MM.1S (cell line): ENCODE measurements at regions not wholly inside any gene's neighbourhood (a gene's known extent, or its start where the extent isn't known, plus 50 kb on each side); places are given as distances from the start of the nearest gene placed in this dataset.

Experiments used
- DNase-seq: peaks from one replicate; pipeline ENCODE4 v3.0.0-alpha.2; 2015
- H2AFZ ChIP-seq: fragments of 300-600 bp; sonication (generic); 2 replicates; pipeline ENCODE4 v1.6.0; 2016; ENCODE audit warnings: antibody characterized with exemption, low read length
- H3F3A ChIP-seq: fragments of 300-600 bp; sonication (generic); 2 replicates; pipeline ENCODE4 v1.6.1; 2016; ENCODE audit warnings: mild to moderate bottlenecking, antibody characterized with exemption, low read length, moderate library complexity, mixed read lengths; ENCODE audit not compliant: insufficient read depth
- H3K27ac ChIP-seq: fragments of 300-600 bp; sonication (generic); 2 replicates; pipeline ENCODE4 v1.5.1; 2016; ENCODE audit warnings: mild to moderate bottlenecking, low read length
- H3K27me3 ChIP-seq: fragments of 300-600 bp; sonication (generic); replicated peaks from 2 replicates; pipeline ENCODE4 v1.6.0; 2016; ENCODE audit warnings: low read length; ENCODE audit not compliant: insufficient read depth
- H3K36me3 ChIP-seq: fragments of 300-600 bp; sonication (generic); replicated peaks from 2 replicates; pipeline ENCODE4 v1.6.1; 2016; ENCODE audit warnings: mild to moderate bottlenecking, low read length, mixed read lengths; ENCODE audit not compliant: insufficient read depth
- H3K4me1 ChIP-seq: fragments of 300-600 bp; sonication (generic); 2 replicates; pipeline ENCODE4 v1.6.1; 2016; ENCODE audit warnings: low read length, mixed read lengths
- H3K4me2 ChIP-seq: fragments of 300-600 bp; sonication (generic); 2 replicates; pipeline ENCODE4 v1.6.0; 2016; ENCODE audit warnings: low read depth, low read length
- H3K4me3 ChIP-seq: fragments of 300-600 bp; sonication (generic); 2 replicates; pipeline ENCODE4 v1.5.1; 2016; ENCODE audit warnings: low read length, mixed read lengths
- H3K79me2 ChIP-seq: fragments of 300-600 bp; sonication (generic); 2 replicates; pipeline ENCODE4 v1.6.1; 2016; ENCODE audit warnings: mixed run types, low read length, mixed read lengths
- H3K9ac ChIP-seq: fragments of 300-600 bp; sonication (generic); 2 replicates; pipeline ENCODE4 v1.6.1; 2016; ENCODE audit warnings: low read length, mixed read lengths
- H3K9me2 ChIP-seq: fragments of 300-600 bp; sonication (generic); replicated peaks from 2 replicates; pipeline ENCODE4 v1.6.1; 2016; ENCODE audit warnings: mild to moderate bottlenecking, low read length, mixed read lengths; ENCODE audit not compliant: insufficient read depth
- H3K9me3 ChIP-seq: fragments of 300-600 bp; sonication (generic); replicated peaks from 2 replicates; pipeline ENCODE4 v1.6.1; 2016; ENCODE audit warnings: mild to moderate bottlenecking, low read length, mixed read lengths; ENCODE audit not compliant: insufficient read depth
- H4K20me1 ChIP-seq: fragments of 300-600 bp; sonication (generic); 2 replicates; pipeline ENCODE4 v1.6.1; 2016; ENCODE audit warnings: mild to moderate bottlenecking, low read length, moderate library complexity, mixed read lengths; ENCODE audit not compliant: insufficient read depth
- EZH2 ChIP-seq: fragments of 300-600 bp; sonication (generic); optimal IDR thresholded peaks from 2 replicates; pipeline ENCODE3; 2017; ENCODE audit warnings: low read depth, mild to moderate bottlenecking, antibody characterized with exemption, low read length, mixed read lengths
- EZH2phosphoT487 ChIP-seq: fragments of 300-600 bp; sonication (generic); IDR thresholded peaks from 2 replicates; pipeline ENCODE4 v1.6.1; 2018; ENCODE audit warnings: antibody characterized with exemption, low read length
- TF ChIP-seq, protein P1 (sequence below): fragments of 300-600 bp; sonication (generic); IDR thresholded peaks from 2 replicates; pipeline ENCODE4 v1.5.1; 2016; ENCODE audit warnings: antibody characterized with exemption, low read length, mixed read lengths

GRCh38 chr6:95841560-95841959, 174.2 kb upstream of the FUT9 start:
- TF ChIP-seq EZH2phosphoT487 = no peak
- TF ChIP-seq, protein P1, sequence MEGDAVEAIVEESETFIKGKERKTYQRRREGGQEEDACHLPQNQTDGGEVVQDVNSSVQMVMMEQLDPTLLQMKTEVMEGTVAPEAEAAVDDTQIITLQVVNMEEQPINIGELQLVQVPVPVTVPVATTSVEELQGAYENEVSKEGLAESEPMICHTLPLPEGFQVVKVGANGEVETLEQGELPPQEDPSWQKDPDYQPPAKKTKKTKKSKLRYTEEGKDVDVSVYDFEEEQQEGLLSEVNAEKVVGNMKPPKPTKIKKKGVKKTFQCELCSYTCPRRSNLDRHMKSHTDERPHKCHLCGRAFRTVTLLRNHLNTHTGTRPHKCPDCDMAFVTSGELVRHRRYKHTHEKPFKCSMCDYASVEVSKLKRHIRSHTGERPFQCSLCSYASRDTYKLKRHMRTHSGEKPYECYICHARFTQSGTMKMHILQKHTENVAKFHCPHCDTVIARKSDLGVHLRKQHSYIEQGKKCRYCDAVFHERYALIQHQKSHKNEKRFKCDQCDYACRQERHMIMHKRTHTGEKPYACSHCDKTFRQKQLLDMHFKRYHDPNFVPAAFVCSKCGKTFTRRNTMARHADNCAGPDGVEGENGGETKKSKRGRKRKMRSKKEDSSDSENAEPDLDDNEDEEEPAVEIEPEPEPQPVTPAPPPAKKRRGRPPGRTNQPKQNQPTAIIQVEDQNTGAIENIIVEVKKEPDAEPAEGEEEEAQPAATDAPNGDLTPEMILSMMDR = no peak
- no peak for TF ChIP-seq EZH2
- no peaks in the 10 kb centered on the region for H3K9me2 ChIP-seq

GRCh38 chr6:95846652-95847051, 169.1 kb upstream of the FUT9 start:
- Histone ChIP-seq H3K36me3 (no peaks in the 10 kb centered on the region), H3F3A (no peaks in the 10 kb centered on the region), H4K20me1 (no peaks in the 10 kb centered on the region), H3K4me2 (no peak overlapping the region), H3K4me3 (no peak overlapping the region), H2AFZ (no peak overlapping the region), H3K9me2 (no peaks in the 10 kb centered on the region), H3K79me2 (no peaks in the 10 kb centered on the region), H3K27ac (no peak overlapping the region), H3K4me1 (no peaks in the 10 kb centered on the region), H3K27me3 (no peaks in the 10 kb centered on the region), H3K9me3 (no peaks in the 10 kb centered on the region), H3K9ac (no peak overlapping the region)
- DNase-seq = no peak
- TF ChIP-seq EZH2phosphoT487 (no peak), EZH2 (no peak)
- TF ChIP-seq, protein P1 = no peak

More at GRCh38 chr6:95841560-95841959, 174.2 kb upstream of the FUT9 start:
- H3K27me3 ChIP-seq = no peaks in the 10 kb centered on the region
- DNase-seq = no peak
- no peaks in the 10 kb centered on the region for H3K9me3 ChIP-seq
- H3K4me3 ChIP-seq = no peak overlapping the region
- no peak overlapping the region for H3K4me2 ChIP-seq
- H2AFZ ChIP-seq = no peak overlapping the region
- H4K20me1 ChIP-seq = no peaks in the 10 kb centered on the region
- H3K4me1 ChIP-seq = no peaks in the 10 kb centered on the region
- H3K9ac ChIP-seq = no peak overlapping the region
- H3K79me2 ChIP-seq = no peaks in the 10 kb centered on the region
- no peak overlapping the region for H3K27ac ChIP-seq
- no peaks in the 10 kb centered on the region for H3F3A ChIP-seq
- H3K36me3 ChIP-seq = no peaks in the 10 kb centered on the region

DNA sequence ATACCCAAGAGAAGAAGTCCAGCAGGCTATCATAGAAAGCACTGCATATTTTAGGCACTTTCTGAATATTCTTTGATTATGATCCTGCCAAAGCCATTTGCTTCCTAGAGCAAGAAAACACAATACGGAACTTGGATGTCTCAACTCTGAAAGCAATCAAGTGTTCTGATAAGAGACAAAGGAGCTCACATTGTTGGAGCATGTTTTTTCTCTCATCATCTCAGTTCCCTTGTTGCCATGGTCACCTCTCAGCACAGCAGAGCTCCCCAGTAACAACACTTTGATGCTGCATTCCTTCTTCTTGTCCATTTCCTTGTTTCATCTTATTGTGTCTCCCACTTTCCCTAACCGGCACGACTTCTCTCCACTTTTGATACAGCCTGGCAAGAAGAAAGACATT, 168.7 kb upstream of the FUT9 start:
- Histone ChIP-seq H3K4me3 (no peak overlapping the region), H3K9ac (no peak overlapping the region), H3F3A (no peaks in the 10 kb centered on the region), H3K27ac (no peak overlapping the region), H3K4me1 (no peaks in the 10 kb centered on the region), H3K79me2 (no peaks in the 10 kb centered on the region), H3K4me2 (no peak overlapping the region), H3K9me3 (no peaks in the 10 kb centered on the region), H2AFZ (no peak overlapping the region), H3K36me3 (no peaks in the 10 kb centered on the region), H4K20me1 (no peaks in the 10 kb centered on the region), H3K27me3 (no peaks in the 10 kb centered on the region), H3K9me2 (no peaks in the 10 kb centered on the region)
- TF ChIP-seq, protein P1 = no peak
- no peak for DNase-seq
